Immature natural killer cell (primary cell): ENCODE measurements at regions not wholly inside any gene's neighbourhood (a gene's known extent, or its start where the extent isn't known, plus 50 kb on each side); places are given as distances from the start of the nearest gene placed in this dataset.

Source experiments
- DNase-seq, 3 donors: peaks; one replicate each; pipeline ENCODE4 v3.0.0; 2022; ENCODE audit warnings: mixed read lengths in 1 of 3
- H3K27ac Mint-ChIP-seq, 6 donors: one replicate each; pipeline ENCODE4 v1.8.0; 2020; ENCODE audit warnings: mixed read lengths in 6 of 6, mild to moderate bottlenecking in 5 of 6, inconsistent platforms in 4 of 6, moderate library complexity in 3 of 6
- H3K27me3 Mint-ChIP-seq, 3 donors: one replicate each; pipeline ENCODE4 v1.8.0; 2020 to 2021; ENCODE audit warnings: low read depth in 3 of 3, mild to moderate bottlenecking in 3 of 3, mixed read lengths in 3 of 3, moderate library complexity in 3 of 3, inconsistent platforms in 1 of 3
- H3K36me3 Mint-ChIP-seq, 3 donors: one replicate each; pipeline ENCODE4 v1.8.0; 2020; ENCODE audit warnings: mixed read lengths in 3 of 3, inconsistent platforms in 2 of 3, mild to moderate bottlenecking in 2 of 3
- H3K4me1 Mint-ChIP-seq, 2 donors: one replicate each; pipeline ENCODE4 v1.8.0; 2020; ENCODE audit warnings: inconsistent platforms in 2 of 2, mild to moderate bottlenecking in 2 of 2, mixed read lengths in 2 of 2, moderate library complexity in 1 of 2
- H3K4me3 Mint-ChIP-seq, 5 donors: one replicate each; pipeline ENCODE4 v1.8.0; 2020; ENCODE audit warnings: mild to moderate bottlenecking in 5 of 5, mixed read lengths in 5 of 5, inconsistent platforms in 3 of 5, moderate library complexity in 3 of 5
- H3K9me3 Mint-ChIP-seq, 6 donors: one replicate each; pipeline ENCODE4 v1.8.0; 2020; ENCODE audit warnings: mild to moderate bottlenecking in 6 of 6, mixed read lengths in 6 of 6, inconsistent platforms in 4 of 6, moderate library complexity in 3 of 6

DNA sequence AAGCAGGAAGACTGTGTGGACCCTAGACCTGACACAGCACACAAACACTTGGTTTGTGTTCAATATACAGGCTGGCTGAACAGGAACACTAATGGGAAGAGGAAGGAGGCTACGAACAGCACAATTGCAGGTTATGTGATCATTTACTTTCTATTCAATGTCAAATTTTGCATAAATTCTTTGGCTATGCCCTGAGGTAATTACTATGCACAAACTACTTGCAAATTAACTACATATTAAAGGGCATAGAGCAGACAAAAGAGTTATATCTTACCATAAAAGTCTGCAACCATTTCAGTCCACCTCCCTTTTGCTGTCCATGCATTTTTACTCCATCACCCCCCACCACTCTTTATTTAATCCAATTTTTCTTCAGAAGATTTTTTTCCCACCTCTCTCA, 291.2 kb upstream of the TMTC1 start:
- no peaks in the 10 kb centered on the region for H3K36me3 Mint-ChIP-seq
- H3K27ac Mint-ChIP-seq, result no peak overlapping the region
- no peaks in the 10 kb centered on the region for H3K4me1 Mint-ChIP-seq
- H3K27me3 Mint-ChIP-seq, result peaks cover 0 to 4% (median 0%) of the 10 kb centered on the region in 3 donors
- no peak for DNase-seq
- no peak overlapping the region for H3K4me3 Mint-ChIP-seq
- peaks cover 0 to 5% (median under 1%) of the 10 kb centered on the region in 6 donors for H3K9me3 Mint-ChIP-seq

- Mint-ChIP-seq H3K36me3 (peaks cover 0 to 3% (median 0%) of the 10 kb centered on the region in 3 donors), H3K4me3 (no peak overlapping the region), H3K27me3 (peaks cover 0 to 6% (median 0%) of the 10 kb centered on the region in 3 donors), H3K9me3 (peaks cover 3 to 10% (median 6%) of the 10 kb centered on the region in 6 donors), H3K4me1 (no peaks in the 10 kb centered on the region), H3K27ac (no peak overlapping the region)
- no peak for DNase-seq
Observed at GRCh38 chr12:30072824-30073223, 289.1 kb upstream of the TMTC1 start.

DNA sequence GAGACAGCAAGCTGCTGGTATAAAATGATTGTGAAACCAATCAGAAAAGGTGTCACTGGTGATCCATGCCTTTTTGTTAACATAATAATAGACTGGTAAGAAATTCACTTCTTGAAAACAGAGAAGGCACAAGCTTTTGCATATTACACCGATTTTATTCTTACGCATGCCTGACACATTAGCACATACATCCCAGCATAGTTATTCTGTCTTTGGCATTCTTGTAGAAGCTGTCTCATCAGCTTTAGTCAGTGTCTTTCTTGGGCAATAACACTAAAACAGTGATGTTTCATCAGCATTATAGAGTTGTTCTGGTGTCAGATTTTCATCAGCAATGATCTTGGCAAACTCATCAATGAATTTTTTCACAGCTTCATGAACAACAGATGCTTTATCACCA, 283.4 kb upstream of the TMTC1 start:
- Mint-ChIP-seq H3K27me3 (peaks cover 0 to 4% (median 0%) of the 10 kb centered on the region in 3 donors), H3K4me1 (no peaks in the 10 kb centered on the region), H3K9me3 (peaks cover 0 to 19% (median 9%) of the 10 kb centered on the region in 6 donors)

DNA sequence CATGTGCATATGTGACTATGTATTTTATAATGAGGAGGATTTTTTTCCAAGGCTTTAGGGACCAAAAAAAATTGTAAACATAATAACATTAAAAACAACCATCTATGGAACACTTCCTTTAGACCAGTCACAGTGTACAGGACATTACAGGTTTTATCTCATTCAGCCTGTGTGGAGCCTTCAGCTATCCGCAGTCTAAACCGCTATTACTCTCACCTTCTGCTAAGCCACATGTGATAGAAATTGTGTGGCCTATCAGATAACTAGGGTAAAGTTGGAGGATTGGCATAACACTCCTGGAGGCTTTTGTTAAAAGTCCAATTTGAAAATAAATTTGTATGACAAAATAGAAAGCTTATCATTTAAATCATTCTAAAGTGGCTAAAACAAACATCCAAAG, 281.2 kb upstream of the TMTC1 start:
- no peak overlapping the region for H3K4me3 Mint-ChIP-seq
- H3K27me3 Mint-ChIP-seq, result peaks cover 0 to 1% (median 0%) of the 10 kb centered on the region in 3 donors
- peaks cover 0 to 3% (median 0%) of the 10 kb centered on the region in 3 donors for H3K36me3 Mint-ChIP-seq
- H3K4me1 Mint-ChIP-seq, result no peaks in the 10 kb centered on the region
- no peak overlapping the region for H3K27ac Mint-ChIP-seq
- peaks cover 0 to 19% (median 9%) of the 10 kb centered on the region in 6 donors for H3K9me3 Mint-ChIP-seq
- DNase-seq, result no peak

More for the DNA sequence above, 283.4 kb upstream of the TMTC1 start:
- H3K36me3 Mint-ChIP-seq, result peaks cover 0 to 3% (median 0%) of the 10 kb centered on the region in 3 donors
- DNase-seq, result no peak
- no peak overlapping the region for H3K4me3 Mint-ChIP-seq
- H3K27ac Mint-ChIP-seq, result no peak overlapping the region

- peaks cover 0 to 1% (median 0%) of the 10 kb centered on the region in 3 donors for H3K27me3 Mint-ChIP-seq
Observed at GRCh38 chr12:30063435-30063945, 279.7 kb upstream of the TMTC1 start.

DNA sequence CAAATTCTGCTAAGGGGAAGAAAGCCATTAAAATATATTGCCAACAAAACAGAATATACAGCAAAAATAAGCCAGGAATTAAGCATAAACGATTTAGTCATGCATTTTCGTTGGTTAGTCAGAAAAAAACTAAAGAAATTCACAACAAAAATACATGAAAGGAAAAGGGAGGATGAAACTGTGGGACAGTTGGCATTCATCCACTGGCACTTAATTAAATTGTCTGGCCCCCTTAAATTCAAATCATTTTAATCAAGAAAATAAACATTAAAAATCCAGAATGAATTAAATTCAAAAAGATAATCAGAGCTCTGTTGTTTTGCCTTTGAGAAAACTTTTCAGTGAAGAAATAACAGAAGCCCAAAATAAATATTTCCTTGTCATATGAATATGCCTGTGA, 264.6 kb upstream of the TMTC1 start:
- Mint-ChIP-seq H3K27ac (no peak overlapping the region), H3K4me3 (no peak overlapping the region), H3K4me1 (no peaks in the 10 kb centered on the region), H3K27me3 (peaks cover 0 to 3% (median 1%) of the 10 kb centered on the region in 3 donors), H3K36me3 (no peaks in the 10 kb centered on the region), H3K9me3 (peaks cover 0 to 7% (median 4%) of the 10 kb centered on the region in 6 donors)
- no peak for DNase-seq

More at GRCh38 chr12:30063435-30063945, 279.7 kb upstream of the TMTC1 start:
- no peak overlapping the region for H3K27ac Mint-ChIP-seq
- H3K9me3 Mint-ChIP-seq, result peaks cover 0 to 11% (median 3%) of the 10 kb centered on the region in 6 donors
- H3K4me1 Mint-ChIP-seq, result no peaks in the 10 kb centered on the region
- no peak for DNase-seq
- H3K4me3 Mint-ChIP-seq, result no peak overlapping the region
- H3K36me3 Mint-ChIP-seq, result no peaks in the 10 kb centered on the region

DNA sequence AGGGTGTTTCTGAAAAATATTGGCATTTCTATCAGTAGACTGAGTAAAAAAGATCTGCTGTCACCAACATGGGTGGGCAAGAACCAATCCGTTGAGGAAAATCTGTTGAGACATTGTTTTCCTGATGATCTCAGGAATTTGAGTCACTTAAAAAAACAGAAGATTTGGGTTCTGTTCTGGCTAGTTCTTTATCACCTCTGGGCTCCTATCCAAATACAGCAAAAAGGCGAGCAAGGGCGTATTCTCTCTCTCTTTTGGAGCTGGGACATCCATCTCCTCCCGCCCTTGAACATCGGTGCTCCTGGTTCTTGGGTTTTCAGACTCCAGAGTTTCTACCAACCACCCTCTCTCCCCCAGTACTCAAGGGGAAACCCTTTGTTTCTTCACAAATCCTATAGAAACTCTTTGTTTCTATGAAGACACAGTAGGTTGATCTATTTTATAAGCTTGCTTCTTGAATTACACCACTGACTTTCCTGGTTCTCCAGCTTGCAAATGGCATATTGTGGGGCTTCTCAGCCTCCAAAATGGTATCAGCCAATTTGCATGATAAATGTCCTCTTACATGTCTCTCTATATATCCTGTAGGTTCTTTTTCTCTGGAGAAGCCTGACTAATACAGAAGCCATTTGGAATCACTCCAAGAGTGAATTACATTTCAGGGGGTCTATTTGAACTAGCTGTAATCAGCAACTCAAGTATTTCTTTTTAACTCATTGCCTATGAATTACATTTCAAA, 263.9 kb upstream of the TMTC1 start:
- Mint-ChIP-seq H3K4me3 (no peak overlapping the region), H3K4me1 (no peaks in the 10 kb centered on the region), H3K36me3 (no peaks in the 10 kb centered on the region), H3K9me3 (peaks cover 0 to 7% (median 5%) of the 10 kb centered on the region in 6 donors), H3K27ac (no peak overlapping the region), H3K27me3 (peaks cover 0 to 3% (median 1%) of the 10 kb centered on the region in 3 donors)
- DNase-seq, result no peak

- Mint-ChIP-seq H3K4me1 (no peaks in the 10 kb centered on the region), H3K27ac (no peak overlapping the region), H3K9me3 (peaks cover 0 to 8% (median 4%) of the 10 kb centered on the region in 6 donors), H3K36me3 (no peaks in the 10 kb centered on the region), H3K27me3 (peaks cover 0 to 3% (median 1%) of the 10 kb centered on the region in 3 donors), H3K4me3 (no peak overlapping the region)
- DNase-seq, result no peak
Observed at GRCh38 chr12:30046376-30046775, 262.6 kb upstream of the TMTC1 start.

DNA sequence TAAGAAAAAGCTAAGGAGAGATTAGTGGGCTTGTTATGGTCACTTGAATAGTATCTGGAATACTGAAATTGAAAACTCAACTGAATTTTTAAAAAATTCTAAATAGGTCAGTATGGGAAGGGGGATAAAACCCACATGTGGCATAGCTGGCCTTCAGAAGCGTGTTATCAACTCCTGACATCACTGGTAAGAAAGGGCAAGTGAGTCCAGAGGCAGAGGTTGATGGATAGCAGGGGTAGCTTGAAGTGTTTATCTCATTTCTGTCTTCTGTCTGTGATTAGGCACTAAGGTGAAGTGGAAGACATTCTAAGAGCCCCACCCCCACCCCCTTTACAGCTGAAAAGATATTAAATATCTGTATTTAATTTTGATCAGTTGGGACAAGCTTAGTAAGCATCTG, 261.4 kb upstream of the TMTC1 start:
- Mint-ChIP-seq H3K9me3 (peaks cover 3 to 10% (median 7%) of the 10 kb centered on the region in 6 donors), H3K4me1 (no peaks in the 10 kb centered on the region), H3K27ac (no peak overlapping the region), H3K36me3 (peaks cover 0 to 3% (median 0%) of the 10 kb centered on the region in 3 donors), H3K4me3 (no peak overlapping the region), H3K27me3 (peaks cover 0 to 3% (median 1%) of the 10 kb centered on the region in 3 donors)
- no peak for DNase-seq

DNA sequence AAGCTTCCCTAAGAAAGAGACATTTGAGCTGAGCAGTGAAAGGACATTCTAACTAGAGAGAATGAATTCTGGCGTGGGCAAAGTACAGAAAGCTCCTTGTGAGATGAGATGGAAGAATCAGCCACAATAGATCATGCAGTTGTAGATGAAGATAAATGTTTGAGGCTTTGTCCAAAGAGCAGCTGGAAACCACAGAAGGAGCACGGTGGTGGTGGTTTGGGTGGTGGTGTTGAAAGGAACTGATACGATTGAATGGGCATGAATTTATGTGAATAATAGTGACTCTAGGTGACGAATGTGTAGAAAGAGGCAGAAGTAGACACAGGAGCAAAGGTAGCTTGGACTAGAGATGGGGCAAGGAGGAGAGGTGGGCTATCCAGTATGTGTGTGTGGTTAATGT, 260.5 kb upstream of the TMTC1 start:
- no peak overlapping the region for H3K27ac Mint-ChIP-seq
- no peak for DNase-seq
- H3K36me3 Mint-ChIP-seq, result peaks cover 0 to 3% (median 0%) of the 10 kb centered on the region in 3 donors
- H3K9me3 Mint-ChIP-seq, result peaks cover 5 to 17% (median 8%) of the 10 kb centered on the region in 6 donors
- no peaks in the 10 kb centered on the region for H3K4me1 Mint-ChIP-seq
- H3K27me3 Mint-ChIP-seq, result peaks cover 0 to 3% (median 1%) of the 10 kb centered on the region in 3 donors
- H3K4me3 Mint-ChIP-seq, result no peak overlapping the region

GRCh38 chr12:30043151-30043847, 259.6 kb upstream of the TMTC1 start:
- no peak overlapping the region for H3K27ac Mint-ChIP-seq
- peaks cover 0 to 3% (median 0%) of the 10 kb centered on the region in 3 donors for H3K36me3 Mint-ChIP-seq
- H3K9me3 Mint-ChIP-seq, result peaks cover 5 to 19% (median 9%) of the 10 kb centered on the region in 6 donors
- H3K27me3 Mint-ChIP-seq, result peaks cover 0 to 3% (median 1%) of the 10 kb centered on the region in 3 donors
- no peak for DNase-seq
- H3K4me3 Mint-ChIP-seq, result no peak overlapping the region
- no peaks in the 10 kb centered on the region for H3K4me1 Mint-ChIP-seq

GRCh38 chr12:30041096-30041495, 257.4 kb upstream of the TMTC1 start:
- peaks cover 0 to 3% (median 1%) of the 10 kb centered on the region in 3 donors for H3K27me3 Mint-ChIP-seq
- H3K27ac Mint-ChIP-seq, result no peak overlapping the region
- H3K4me3 Mint-ChIP-seq, result no peak overlapping the region
- peaks cover 0 to 3% (median 0%) of the 10 kb centered on the region in 3 donors for H3K36me3 Mint-ChIP-seq
- peaks cover 5 to 22% (median 9%) of the 10 kb centered on the region in 6 donors for H3K9me3 Mint-ChIP-seq
- no peak for DNase-seq
- no peaks in the 10 kb centered on the region for H3K4me1 Mint-ChIP-seq

DNA sequence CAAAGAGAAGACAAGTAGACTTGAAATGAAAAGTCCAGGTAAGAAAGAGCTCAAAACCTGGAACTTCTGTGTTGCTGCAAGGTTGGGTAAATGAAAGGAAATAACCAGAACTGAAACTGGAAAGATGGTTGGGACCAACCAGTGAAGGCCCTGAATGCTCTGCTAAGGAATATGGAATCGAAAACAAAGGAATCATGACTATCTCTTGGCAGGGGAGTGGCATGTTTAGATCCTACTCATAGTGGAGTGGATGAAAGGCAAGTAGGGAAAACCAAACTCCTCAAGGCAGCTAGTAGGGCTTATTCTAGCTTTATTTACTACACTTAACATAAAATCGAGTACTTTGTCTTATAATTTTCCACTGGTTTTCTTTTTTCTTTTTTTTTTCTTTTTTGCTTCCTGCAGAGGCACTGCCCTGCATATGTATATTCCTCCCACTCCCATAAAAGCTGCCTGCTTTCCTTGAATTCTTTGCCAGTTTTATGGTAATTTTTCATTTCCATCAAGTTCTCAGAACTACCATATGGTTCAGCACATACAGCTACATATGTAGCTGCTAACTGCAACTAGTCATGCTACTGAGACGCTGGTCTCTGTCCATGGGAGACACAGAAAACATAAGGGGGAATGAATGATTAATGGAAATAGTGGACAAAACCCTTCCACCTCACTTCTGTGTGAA, 247.1 kb upstream of the TMTC1 start:
- H3K27ac Mint-ChIP-seq, result no peak overlapping the region
- no peak for DNase-seq
- no peaks in the 10 kb centered on the region for H3K36me3 Mint-ChIP-seq
- peaks cover 0 to 6% (median 1%) of the 10 kb centered on the region in 6 donors for H3K9me3 Mint-ChIP-seq
- H3K4me1 Mint-ChIP-seq, result no peaks in the 10 kb centered on the region
- no peak overlapping the region for H3K4me3 Mint-ChIP-seq
- peaks cover 0 to 1% (median 0%) of the 10 kb centered on the region in 3 donors for H3K27me3 Mint-ChIP-seq
